ENCODE measurements at regions not wholly inside any gene's neighbourhood (a gene's known extent, or its start where the extent isn't known, plus 50 kb on each side); places are given as distances from the start of the nearest gene placed in this dataset.

GRCh38 chr4:188841523-188841922 lies 702.3 kb downstream of the TRIML1 start:
- no peak for TF ChIP-seq CTCF (IDR thresholded peaks at IDR 0.05; ENCODE audit: partially characterized antibody, unreplicated experiment)
- DNase-seq = no peak
- Mint-ChIP-seq H3K36me3 (ENCODE audit: unreplicated experiment) (no peaks in the 10 kb centered on the region), H3K27ac (ENCODE audit: unreplicated experiment) (no peak overlapping the region), H3K9me3 (ENCODE audit: unreplicated experiment) (no peaks in the 10 kb centered on the region), H3K27me3 (ENCODE audit: unreplicated experiment) (peaks cover 2% of the 10 kb centered on the region), H3K4me3 (ENCODE audit: unreplicated experiment) (no peak overlapping the region), H3K4me1 (ENCODE audit: low read depth, unreplicated experiment) (no peaks in the 10 kb centered on the region)

- no peaks in the 10 kb centered on the region for H3K9me3 Mint-ChIP-seq (ENCODE audit: unreplicated experiment)
- peaks cover 17% of the 10 kb centered on the region for H3K36me3 Mint-ChIP-seq (ENCODE audit: unreplicated experiment)
- H3K4me3 Mint-ChIP-seq (ENCODE audit: unreplicated experiment) = no peak overlapping the region
- H3K27ac Mint-ChIP-seq (ENCODE audit: unreplicated experiment) = no peak overlapping the region
- TF ChIP-seq CTCF (IDR thresholded peaks at IDR 0.05; ENCODE audit: partially characterized antibody, unreplicated experiment) = no peak
- no peaks in the 10 kb centered on the region for H3K4me1 Mint-ChIP-seq (ENCODE audit: low read depth, unreplicated experiment)
- DNase-seq = no peak
- H3K27me3 Mint-ChIP-seq (ENCODE audit: unreplicated experiment) = no peaks in the 10 kb centered on the region
Observed at GRCh38 chr4:188854436-188854835, 715.2 kb downstream of the TRIML1 start.

- TF ChIP-seq CTCF (IDR thresholded peaks at IDR 0.05; ENCODE audit: partially characterized antibody, unreplicated experiment) = no peak
- Mint-ChIP-seq H3K27ac (ENCODE audit: unreplicated experiment) (no peak overlapping the region), H3K27me3 (ENCODE audit: unreplicated experiment) (peaks cover 3% of the 10 kb centered on the region), H3K4me1 (ENCODE audit: low read depth, unreplicated experiment) (no peaks in the 10 kb centered on the region), H3K9me3 (ENCODE audit: unreplicated experiment) (no peaks in the 10 kb centered on the region), H3K4me3 (ENCODE audit: unreplicated experiment) (no peak overlapping the region), H3K36me3 (ENCODE audit: unreplicated experiment) (no peaks in the 10 kb centered on the region)
- no peak for DNase-seq
Observed at GRCh38 chr4:188858696-188859095, 719.5 kb downstream of the TRIML1 start.

GRCh38 chr4:188864741-188865140 lies 725.5 kb downstream of the TRIML1 start:
- Mint-ChIP-seq H3K4me3 (ENCODE audit: unreplicated experiment) (no peak overlapping the region), H3K4me1 (ENCODE audit: low read depth, unreplicated experiment) (no peaks in the 10 kb centered on the region), H3K36me3 (ENCODE audit: unreplicated experiment) (no peaks in the 10 kb centered on the region), H3K27ac (ENCODE audit: unreplicated experiment) (no peak overlapping the region), H3K27me3 (ENCODE audit: unreplicated experiment) (peaks cover 3% of the 10 kb centered on the region), H3K9me3 (ENCODE audit: unreplicated experiment) (peaks cover 2% of the 10 kb centered on the region)
- no peak for DNase-seq
- no peak for TF ChIP-seq CTCF (IDR thresholded peaks at IDR 0.05; ENCODE audit: partially characterized antibody, unreplicated experiment)

GRCh38 chr4:188867796-188868195 lies 728.6 kb downstream of the TRIML1 start:
- no peaks in the 10 kb centered on the region for H3K27me3 Mint-ChIP-seq (ENCODE audit: unreplicated experiment)
- no peak for TF ChIP-seq CTCF (IDR thresholded peaks at IDR 0.05; ENCODE audit: partially characterized antibody, unreplicated experiment)
- no peak for DNase-seq
- H3K36me3 Mint-ChIP-seq (ENCODE audit: unreplicated experiment) = no peaks in the 10 kb centered on the region
- peaks cover 2% of the 10 kb centered on the region for H3K9me3 Mint-ChIP-seq (ENCODE audit: unreplicated experiment)
- H3K27ac Mint-ChIP-seq (ENCODE audit: unreplicated experiment) = no peak overlapping the region
- no peaks in the 10 kb centered on the region for H3K4me1 Mint-ChIP-seq (ENCODE audit: low read depth, unreplicated experiment)
- H3K4me3 Mint-ChIP-seq (ENCODE audit: unreplicated experiment) = no peak overlapping the region

Data from glutamatergic neuron (in vitro differentiated cells).